ENCODE measurements at regions not wholly inside any gene's neighbourhood (a gene's known extent, or its start where the extent isn't known, plus 50 kb on each side); places are given as distances from the start of the nearest gene placed in this dataset.

- DNase-seq (ENCODE audit: extremely low read depth, insufficient read length): no peak
- H3K27me3 ChIP-seq (replicated peaks; ENCODE audit: control insufficient read depth, insufficient read depth, low read length): no peaks in the 10 kb centered on the region; the same call in 1 of the 2 replicates
- no peaks in the 10 kb centered on the region for H3K36me3 ChIP-seq (ENCODE audit: control insufficient read depth, insufficient read depth, low read length)
- TF ChIP-seq CTCF (IDR thresholded peaks at IDR 0.05; ENCODE audit: insufficient read depth, low read length, poor library complexity, severe bottlenecking): no peak
- no peak overlapping the region for H3K4me3 ChIP-seq (replicated peaks; ENCODE audit: low read depth, low read length)
Measured at GRCh38 chr3:38990621-38991020, 61.1 kb downstream of the SCN11A start.

- TF ChIP-seq CTCF (IDR thresholded peaks at IDR 0.05; ENCODE audit: insufficient read depth, low read length, poor library complexity, severe bottlenecking): no peak
- DNase-seq (ENCODE audit: extremely low read depth, insufficient read length): no peak
- H3K4me3 ChIP-seq (replicated peaks; ENCODE audit: low read depth, low read length): no peak overlapping the region
- no peaks in the 10 kb centered on the region; the same call in 1 of the 2 replicates for H3K27me3 ChIP-seq (replicated peaks; ENCODE audit: control insufficient read depth, insufficient read depth, low read length)
- H3K36me3 ChIP-seq (ENCODE audit: control insufficient read depth, insufficient read depth, low read length): no peaks in the 10 kb centered on the region
Measured at GRCh38 chr3:38989917-38990510, 61.7 kb downstream of the SCN11A start.

- Histone ChIP-seq H3K36me3 (ENCODE audit: control insufficient read depth, insufficient read depth, low read length) (no peaks in the 10 kb centered on the region), H3K4me3 (replicated peaks; ENCODE audit: low read depth, low read length) (no peak overlapping the region), H3K27me3 (replicated peaks; ENCODE audit: control insufficient read depth, insufficient read depth, low read length) (no peaks in the 10 kb centered on the region)
- no peak for TF ChIP-seq CTCF (IDR thresholded peaks at IDR 0.05; ENCODE audit: insufficient read depth, low read length, poor library complexity, severe bottlenecking)
- no peak for DNase-seq (ENCODE audit: extremely low read depth, insufficient read length)
Measured at GRCh38 chr3:38988955-38989354, 62.8 kb downstream of the SCN11A start.

- Histone ChIP-seq H3K36me3 (ENCODE audit: control insufficient read depth, insufficient read depth, low read length) (no peaks in the 10 kb centered on the region), H3K27me3 (replicated peaks; ENCODE audit: control insufficient read depth, insufficient read depth, low read length) (no peaks in the 10 kb centered on the region), H3K4me3 (replicated peaks; ENCODE audit: low read depth, low read length) (no peak overlapping the region)
- no peak for DNase-seq (ENCODE audit: extremely low read depth, insufficient read length)
- TF ChIP-seq CTCF (IDR thresholded peaks at IDR 0.05; ENCODE audit: insufficient read depth, low read length, poor library complexity, severe bottlenecking): no peak
Measured at GRCh38 chr3:38987456-38987855, 64.3 kb downstream of the SCN11A start.

GRCh38 chr3:38986901-38987300 lies 64.8 kb downstream of the SCN11A start:
- Histone ChIP-seq H3K27me3 (replicated peaks; ENCODE audit: control insufficient read depth, insufficient read depth, low read length) (no peaks in the 10 kb centered on the region), H3K4me3 (replicated peaks; ENCODE audit: low read depth, low read length) (no peak overlapping the region), H3K36me3 (ENCODE audit: control insufficient read depth, insufficient read depth, low read length) (no peaks in the 10 kb centered on the region)
- no peak for DNase-seq (ENCODE audit: extremely low read depth, insufficient read length)
- TF ChIP-seq CTCF (IDR thresholded peaks at IDR 0.05; ENCODE audit: insufficient read depth, low read length, poor library complexity, severe bottlenecking): no peak

GRCh38 chr3:38985981-38986380 lies 65.8 kb downstream of the SCN11A start:
- TF ChIP-seq CTCF (IDR thresholded peaks at IDR 0.05; ENCODE audit: insufficient read depth, low read length, poor library complexity, severe bottlenecking): no peak
- Histone ChIP-seq H3K4me3 (replicated peaks; ENCODE audit: low read depth, low read length) (no peak overlapping the region), H3K27me3 (replicated peaks; ENCODE audit: control insufficient read depth, insufficient read depth, low read length) (no peaks in the 10 kb centered on the region), H3K36me3 (ENCODE audit: control insufficient read depth, insufficient read depth, low read length) (no peaks in the 10 kb centered on the region)
- no peak for DNase-seq (ENCODE audit: extremely low read depth, insufficient read length)

Data from GM06990 (cell line).